GM23248 (cell line): ENCODE measurements at regions not wholly inside any gene's neighbourhood (a gene's known extent, or its start where the extent isn't known, plus 50 kb on each side); places are given as distances from the start of the nearest gene placed in this dataset.

ENCODE experiments used
- EZH2 ChIP-seq: fragments of 200-600 bp; sonication (generic); IDR thresholded peaks from 2 replicates; pipeline ENCODE4 v1.6.1; 2018; ENCODE audit warnings: antibody characterized with exemption, mild to moderate bottlenecking; ENCODE audit not compliant: insufficient read depth, poor library complexity, severe bottlenecking
- EZH2phosphoT487 ChIP-seq: fragments of 200-600 bp; sonication (generic); IDR thresholded peaks from 2 replicates; pipeline ENCODE4 v1.6.1; 2018; ENCODE audit warnings: antibody characterized with exemption, moderate library complexity, mild to moderate bottlenecking, low read depth; ENCODE audit not compliant: insufficient read depth

DNA sequence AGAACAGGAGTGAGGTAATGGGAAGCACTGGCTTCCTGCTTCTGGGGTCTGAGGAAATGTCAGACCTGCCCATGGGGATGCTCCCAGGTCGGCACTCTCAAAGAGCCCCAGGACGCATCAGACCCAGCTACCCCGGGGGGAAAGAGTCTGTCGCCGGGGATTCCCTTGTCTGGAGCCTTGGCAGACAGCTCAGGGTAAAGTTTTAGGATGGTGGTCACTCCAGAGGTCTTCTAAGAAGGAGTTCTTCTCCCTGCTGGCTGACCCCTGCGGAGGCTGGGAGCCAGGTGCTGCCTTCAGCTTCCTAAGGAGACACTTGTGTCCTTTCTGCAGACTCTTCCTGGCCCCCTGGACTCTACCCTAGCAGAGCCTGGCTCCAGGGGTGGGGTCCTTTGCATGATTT is 61.9 kb upstream of the PSEN2 start:
- TF ChIP-seq EZH2, result no peak
- no peak for TF ChIP-seq EZH2phosphoT487
